ENCODE measurements at regions not wholly inside any gene's neighbourhood (a gene's known extent, or its start where the extent isn't known, plus 50 kb on each side); places are given as distances from the start of the nearest gene placed in this dataset.

DNA sequence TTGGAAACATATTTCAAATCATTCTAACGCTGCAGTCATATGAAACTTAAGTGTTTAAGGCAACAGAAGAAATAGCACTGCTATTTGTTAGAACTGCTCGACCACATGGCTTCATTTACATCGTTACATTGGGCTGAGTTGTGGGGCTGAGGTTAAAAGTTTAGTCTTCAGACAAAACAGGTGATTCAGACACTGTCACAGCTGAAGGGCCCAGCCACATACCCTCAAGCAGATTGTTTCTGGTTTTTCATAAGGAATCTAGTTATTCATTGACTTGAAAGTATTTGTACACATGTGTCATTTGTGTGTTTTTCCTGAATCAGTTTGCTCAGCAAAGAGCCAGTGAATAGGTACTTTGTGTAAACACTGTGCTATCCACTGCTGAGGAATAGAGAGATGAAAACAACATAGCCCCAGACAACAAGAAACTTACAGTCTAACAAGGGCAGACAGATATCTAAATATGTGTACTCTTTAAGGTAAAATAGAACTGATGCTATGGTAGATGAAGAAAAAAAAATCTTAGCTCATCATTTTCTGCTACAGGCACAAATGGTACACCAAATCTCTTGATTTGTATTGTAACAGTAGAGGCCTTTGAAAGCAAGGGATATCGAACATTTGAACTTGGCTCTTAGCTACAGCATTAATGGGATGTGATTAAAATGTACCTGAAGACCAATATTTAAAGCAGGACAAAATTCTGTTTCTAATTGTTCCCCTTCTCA lies 357.6 kb upstream of the RPS23 start:
- Histone ChIP-seq H3K4me1 (ENCODE audit: control insufficient read depth in 1 of 2, insufficient read depth in 2 of 2, low read length in 2 of 2) (peaks cover 3 to 37% of the 10 kb centered on the region in 2 experiments), H3K4me3 (replicated peaks in 1 of 2; ENCODE audit: low read depth in 1 of 2, low read length in 2 of 2) (no peak overlapping the region), H2AFZ (ENCODE audit: low read depth, low read length, poor library complexity, severe bottlenecking) (no peak overlapping the region), H3K9me2 (ENCODE audit: insufficient read depth) (no peaks in the 10 kb centered on the region), H3K9me3 (ENCODE audit: control insufficient read depth in 1 of 2, insufficient read depth in 1 of 2, low read depth in 1 of 2, low read length in 2 of 2) (no peaks in the 10 kb centered on the region), H3K36me3 (ENCODE audit: control insufficient read depth in 1 of 2, insufficient read depth in 2 of 2, low read length in 2 of 2) (no peaks in the 10 kb centered on the region), H3K27ac (ENCODE audit: low read depth, low read length) (no peak overlapping the region), H3K79me2 (ENCODE audit: insufficient read depth, low read length) (no peaks in the 10 kb centered on the region), H4K20me1 (ENCODE audit: insufficient read depth) (no peaks in the 10 kb centered on the region), H3K9ac (ENCODE audit: low read length) (no peak overlapping the region), H3K27me3 (ENCODE audit: insufficient read depth, low read length) (no peaks in the 10 kb centered on the region), H3K4me2 (ENCODE audit: low read length) (no peak overlapping the region)
- intact Hi-C loops (cut with micrococcal nuclease) = no loop called here
- BruUV-seq (replicated peaks) = no TSS peak
- no peak for ATAC-seq
- RAD21 ChIA-PET (ENCODE audit: low non-redundant PET in 1 of 2, low total read pairs in 2 of 2, uncharacterized antibody in 2 of 2, unreplicated experiment in 2 of 2) = no interaction called here
- CTCF ChIA-PET = no interaction called here
- TF ChIP-seq YY1 (IDR thresholded peaks at IDR 0.05; ENCODE audit: extremely low read depth, insufficient replicate concordance, low read depth, low read length) (no peak), TCF7L2 (IDR thresholded peaks at IDR 0.05; ENCODE audit: borderline replicate concordance, extremely low read depth, insufficient read depth, insufficient read length) (no peak), RAD21 (IDR thresholded peaks at IDR 0.05; ENCODE audit: low read depth) (no peak), SP1 (IDR thresholded peaks at IDR 0.05; ENCODE audit: low read depth) (no peak)
- TF ChIP-seq, protein P1, sequence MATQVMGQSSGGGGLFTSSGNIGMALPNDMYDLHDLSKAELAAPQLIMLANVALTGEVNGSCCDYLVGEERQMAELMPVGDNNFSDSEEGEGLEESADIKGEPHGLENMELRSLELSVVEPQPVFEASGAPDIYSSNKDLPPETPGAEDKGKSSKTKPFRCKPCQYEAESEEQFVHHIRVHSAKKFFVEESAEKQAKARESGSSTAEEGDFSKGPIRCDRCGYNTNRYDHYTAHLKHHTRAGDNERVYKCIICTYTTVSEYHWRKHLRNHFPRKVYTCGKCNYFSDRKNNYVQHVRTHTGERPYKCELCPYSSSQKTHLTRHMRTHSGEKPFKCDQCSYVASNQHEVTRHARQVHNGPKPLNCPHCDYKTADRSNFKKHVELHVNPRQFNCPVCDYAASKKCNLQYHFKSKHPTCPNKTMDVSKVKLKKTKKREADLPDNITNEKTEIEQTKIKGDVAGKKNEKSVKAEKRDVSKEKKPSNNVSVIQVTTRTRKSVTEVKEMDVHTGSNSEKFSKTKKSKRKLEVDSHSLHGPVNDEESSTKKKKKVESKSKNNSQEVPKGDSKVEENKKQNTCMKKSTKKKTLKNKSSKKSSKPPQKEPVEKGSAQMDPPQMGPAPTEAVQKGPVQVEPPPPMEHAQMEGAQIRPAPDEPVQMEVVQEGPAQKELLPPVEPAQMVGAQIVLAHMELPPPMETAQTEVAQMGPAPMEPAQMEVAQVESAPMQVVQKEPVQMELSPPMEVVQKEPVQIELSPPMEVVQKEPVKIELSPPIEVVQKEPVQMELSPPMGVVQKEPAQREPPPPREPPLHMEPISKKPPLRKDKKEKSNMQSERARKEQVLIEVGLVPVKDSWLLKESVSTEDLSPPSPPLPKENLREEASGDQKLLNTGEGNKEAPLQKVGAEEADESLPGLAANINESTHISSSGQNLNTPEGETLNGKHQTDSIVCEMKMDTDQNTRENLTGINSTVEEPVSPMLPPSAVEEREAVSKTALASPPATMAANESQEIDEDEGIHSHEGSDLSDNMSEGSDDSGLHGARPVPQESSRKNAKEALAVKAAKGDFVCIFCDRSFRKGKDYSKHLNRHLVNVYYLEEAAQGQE (IDR thresholded peaks at IDR 0.05; ENCODE audit: low read depth) = no peak
- POLR2A ChIA-PET = no interaction called here
- DNase-seq (ENCODE audit: low read depth, low spot score) = peak; percentile 13
